NCI-H1417 (cell line): ENCODE measurements at regions not wholly inside any gene's neighbourhood (a gene's known extent, or its start where the extent isn't known, plus 50 kb on each side); places are given as distances from the start of the nearest gene placed in this dataset.

Source experiments
- DNase-seq, 3 experiments: peaks; one replicate each; lab custom pipeline; 2025; lab: John Stamatoyannopoulos, UW

GRCh38 chr3:165283328-165283727 is 87.1 kb upstream of the SLITRK3 start:
- no peak for DNase-seq

GRCh38 chr3:165279471-165279870 is 83.3 kb upstream of the SLITRK3 start:
- DNase-seq: no peak

- no peak for DNase-seq
Observed at GRCh38 chr3:165273411-165273810, 77.2 kb upstream of the SLITRK3 start.

- DNase-seq: peak in 1 of 3 experiments; percentile 10
Observed at GRCh38 chr3:165259541-165260193, 63.5 kb upstream of the SLITRK3 start.

- no peak for DNase-seq
Observed at GRCh38 chr3:165256554-165257065, 60.4 kb upstream of the SLITRK3 start.

GRCh38 chr3:165254812-165255211 is 58.6 kb upstream of the SLITRK3 start:
- DNase-seq: peak in 2 of 3 experiments; percentile 43 to 82
